COLO668 (cell line): ENCODE measurements at regions not wholly inside any gene's neighbourhood (a gene's known extent, or its start where the extent isn't known, plus 50 kb on each side); places are given as distances from the start of the nearest gene placed in this dataset.

Experiments
- DNase-seq: peaks from one replicate; lab custom pipeline; 2025; ENCODE audit not compliant: unreplicated experiment; lab: John Stamatoyannopoulos, UW

- no peak for DNase-seq
Observed at GRCh38 chr11:130792772-130793171, 123.5 kb downstream of the SNX19 start.

DNA sequence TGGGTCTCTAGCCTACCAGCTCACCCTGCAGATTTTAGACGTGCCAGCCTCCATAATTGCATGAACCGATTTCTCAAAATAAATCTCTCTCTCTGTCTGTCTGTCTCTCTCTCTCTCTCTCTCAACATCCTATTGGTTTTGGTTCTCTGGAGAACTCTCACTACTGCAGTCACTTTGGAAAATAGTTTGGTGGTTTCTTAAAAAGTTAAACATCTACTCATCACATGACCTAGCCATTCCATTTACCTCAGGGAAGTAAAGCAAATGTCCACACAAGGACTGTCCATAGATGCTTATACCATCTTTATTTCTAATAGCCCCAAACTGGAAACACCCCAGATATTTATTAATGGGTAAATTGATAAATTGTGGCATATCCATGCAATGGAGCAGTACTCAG is 119.5 kb downstream of the SNX19 start:
- no peak for DNase-seq

- DNase-seq, result no peak
Observed at GRCh38 chr11:130798280-130798679, 118.0 kb downstream of the SNX19 start.

GRCh38 chr11:130798801-130799200 is 117.5 kb downstream of the SNX19 start:
- DNase-seq, result no peak

GRCh38 chr11:130801333-130802122 is 114.8 kb downstream of the SNX19 start:
- no peak for DNase-seq

- no peak for DNase-seq
Observed at GRCh38 chr11:130802567-130802966, 113.7 kb downstream of the SNX19 start.

- no peak for DNase-seq
Observed at GRCh38 chr11:130804306-130805076, 111.8 kb downstream of the SNX19 start.

DNA sequence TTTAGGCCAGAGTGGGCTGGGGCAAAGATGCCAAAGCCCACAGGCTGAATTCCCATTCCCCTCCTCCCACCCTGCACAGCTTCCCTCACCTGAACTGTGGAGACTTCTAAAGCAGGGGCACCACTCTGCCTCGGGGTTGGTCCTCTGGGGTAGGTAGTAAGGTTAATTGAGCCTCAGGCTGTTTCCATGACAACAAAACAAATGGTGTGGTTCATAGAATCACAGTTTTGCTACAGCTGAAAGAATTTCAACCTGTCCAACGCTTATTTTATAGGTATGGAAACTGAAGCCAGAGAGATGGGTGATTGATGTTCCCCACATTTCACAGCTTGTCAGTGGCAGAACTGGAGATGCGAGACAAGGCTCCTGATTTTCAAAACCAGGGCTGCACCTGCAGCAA is 109.5 kb downstream of the SNX19 start:
- no peak for DNase-seq

DNA sequence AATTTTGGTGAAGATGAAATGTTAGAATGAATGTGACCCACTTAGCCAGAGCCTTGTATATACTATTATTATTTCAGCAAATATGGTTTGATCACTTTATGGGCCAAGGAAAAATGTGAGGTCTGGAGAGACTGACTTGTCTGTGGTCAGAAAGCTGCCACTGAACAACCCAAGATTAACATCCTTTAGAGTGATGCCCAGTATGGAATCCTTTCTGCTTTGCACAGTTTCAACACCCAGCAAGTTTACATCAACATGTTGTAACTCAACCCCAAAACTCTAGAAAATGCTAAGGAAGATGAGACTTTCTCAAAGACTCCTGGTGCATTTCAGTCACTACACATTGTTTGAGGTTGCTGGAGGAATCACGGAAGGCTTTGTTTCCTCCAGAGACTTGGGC is 107.7 kb downstream of the SNX19 start:
- DNase-seq, result no peak

DNA sequence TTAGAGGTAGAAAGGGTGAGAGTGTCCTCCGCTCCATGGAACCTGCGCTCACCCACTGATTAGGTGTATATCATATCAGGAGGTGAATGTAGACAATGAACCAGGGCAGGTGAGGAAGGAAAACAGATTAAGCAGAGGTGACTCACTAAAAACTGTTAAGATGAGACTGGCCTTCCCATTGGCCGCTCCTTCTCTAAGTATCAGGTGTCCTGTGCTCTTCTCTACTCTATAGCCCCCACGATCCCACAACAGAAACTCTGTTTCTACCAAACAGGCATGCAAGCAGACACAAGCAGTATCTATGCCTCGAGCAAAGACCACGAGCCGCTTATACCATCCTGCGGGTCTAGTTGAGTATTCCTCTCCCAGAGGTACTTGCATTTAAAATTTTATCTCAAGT is 103.1 kb downstream of the SNX19 start:
- peak; percentile 22 for DNase-seq

DNA sequence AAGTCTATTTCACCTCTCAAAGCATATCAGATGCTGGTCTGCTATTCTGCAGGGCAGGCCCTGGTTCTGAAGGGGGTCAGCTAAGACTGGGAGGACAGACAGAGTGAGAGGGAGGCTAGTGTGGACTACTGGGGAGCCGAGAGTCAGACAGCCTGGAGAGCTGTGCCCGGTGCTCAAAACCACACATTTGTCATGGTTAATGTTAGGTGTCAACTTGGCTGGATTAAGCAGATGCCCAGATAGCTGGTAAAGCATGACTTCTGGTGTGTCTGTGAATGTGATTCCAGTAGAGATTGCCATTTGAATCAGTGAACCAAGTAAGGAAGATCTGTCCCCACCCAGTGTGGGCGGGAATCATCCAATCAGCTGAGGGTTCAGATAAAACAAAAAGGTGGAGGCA is 102.6 kb downstream of the SNX19 start:
- DNase-seq, result no peak

DNA sequence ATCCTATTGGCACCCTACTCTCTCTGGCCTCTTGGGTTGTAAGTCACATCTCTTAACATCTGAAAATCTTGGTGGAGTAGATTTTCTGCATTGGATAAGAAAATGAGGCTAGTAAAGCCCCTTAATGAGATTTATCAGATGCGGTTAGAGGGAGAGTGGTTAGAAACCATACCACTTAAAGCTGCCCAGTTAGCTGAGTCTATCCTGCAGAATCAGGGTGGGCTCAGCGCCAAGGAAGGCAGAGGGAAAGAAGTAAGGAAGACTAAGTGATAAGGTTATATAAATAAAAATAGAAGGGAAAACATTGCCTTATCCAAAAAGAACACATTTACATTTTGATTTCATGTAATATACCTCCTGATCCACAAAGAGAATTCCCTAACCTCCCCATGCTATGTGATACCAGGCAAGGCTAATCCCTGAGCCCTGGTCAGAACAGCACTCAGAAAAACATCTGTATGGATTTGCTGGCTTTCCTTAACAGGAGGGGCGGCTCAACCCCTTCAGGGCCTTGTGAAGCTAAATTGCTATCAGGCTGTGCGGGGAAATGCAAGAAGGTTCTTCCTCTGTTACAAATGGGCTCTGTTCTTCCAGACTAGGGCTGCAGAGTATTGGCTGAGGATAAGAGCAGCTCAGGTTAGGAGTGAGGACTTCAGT is 101.7 kb downstream of the SNX19 start:
- DNase-seq, result no peak

- no peak for DNase-seq
Observed at GRCh38 chr11:130815097-130815802, 101.0 kb downstream of the SNX19 start.

DNA sequence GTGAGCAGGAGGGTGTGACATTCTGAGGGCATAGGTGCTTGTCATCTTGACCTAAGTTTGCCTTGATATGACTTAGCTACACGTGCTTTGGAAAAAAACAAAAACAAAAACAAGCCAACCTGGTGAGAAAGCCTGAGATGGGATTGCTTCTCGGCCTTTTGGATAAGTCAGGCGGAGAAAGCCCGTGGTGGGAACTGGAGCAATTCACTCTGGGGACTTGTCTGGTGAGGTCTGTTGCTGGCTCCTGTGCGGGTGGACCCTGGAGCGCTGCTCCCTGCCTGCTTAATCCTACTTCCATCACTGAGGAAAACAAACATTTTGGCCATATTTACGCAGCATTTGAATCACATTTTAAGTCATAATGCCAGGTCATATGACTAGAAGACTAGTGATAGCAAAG is 100.3 kb downstream of the SNX19 start:
- no peak for DNase-seq

- no peak for DNase-seq
Observed at GRCh38 chr11:130816546-130817329, 99.5 kb downstream of the SNX19 start.

GRCh38 chr11:130817330-130817944 is 98.8 kb downstream of the SNX19 start:
- peak; percentile 6 for DNase-seq

DNA sequence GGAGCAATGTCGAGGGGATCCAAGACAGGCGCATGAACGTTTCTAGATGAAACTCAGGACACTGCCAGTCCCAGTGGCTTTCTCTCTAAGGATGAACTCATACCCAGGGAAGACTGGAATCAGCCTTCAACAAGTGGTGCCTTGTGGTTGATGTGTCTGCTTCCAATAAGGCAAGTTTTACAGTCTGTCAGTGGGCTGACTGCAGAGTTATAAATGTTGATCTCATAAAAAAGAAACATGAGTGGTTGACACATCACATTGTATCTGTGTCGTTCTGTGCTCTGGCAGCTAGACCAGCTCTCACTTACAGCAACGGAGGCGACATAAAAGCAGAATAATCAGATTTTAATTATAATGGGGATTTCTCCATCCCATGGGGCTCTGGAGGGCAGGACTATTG is 96.7 kb downstream of the SNX19 start:
- no peak for DNase-seq
